GM18519 (cell line): ENCODE measurements at regions not wholly inside any gene's neighbourhood (a gene's known extent, or its start where the extent isn't known, plus 50 kb on each side); places are given as distances from the start of the nearest gene placed in this dataset.

ENCODE experiments used
- ATAC-seq: cut with Tn5 transposase; IDR thresholded peaks from one replicate; pipeline ENCODE4 v1.9.1; 2021; ENCODE audit warnings: mild to moderate bottlenecking, moderate library complexity; ENCODE audit not compliant: unreplicated experiment, low FRiP score

DNA sequence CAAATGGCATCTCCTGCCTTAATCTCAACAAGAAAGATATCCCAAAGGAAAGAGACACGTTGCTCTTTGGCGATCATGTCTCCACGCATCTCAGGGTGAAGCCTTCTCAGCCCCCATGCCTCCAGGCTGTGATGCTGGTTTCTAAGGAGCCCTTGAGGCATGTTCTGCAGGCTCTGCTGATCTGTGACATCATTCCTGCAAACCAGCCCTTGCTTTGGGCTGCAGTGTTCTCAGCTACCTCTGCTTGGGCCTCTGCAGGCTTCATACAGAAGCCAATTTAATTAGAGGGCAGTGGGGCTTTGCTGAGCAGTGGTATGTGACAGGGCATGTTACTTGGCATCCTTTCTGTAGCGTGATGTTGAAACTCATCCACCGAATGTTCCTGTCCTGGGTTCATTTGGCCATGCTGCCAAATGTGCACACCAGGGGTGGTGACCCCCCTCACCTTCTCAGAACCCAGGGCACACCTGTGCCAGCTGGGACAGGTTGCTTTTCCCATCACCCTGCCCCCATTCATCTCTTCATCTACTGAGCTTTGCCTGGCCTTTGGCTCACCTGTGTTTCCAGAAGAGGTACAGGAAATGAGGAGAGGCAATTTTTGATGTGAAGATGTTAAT is 230.9 kb downstream of the TEX29 start:
- ATAC-seq: no peak

DNA sequence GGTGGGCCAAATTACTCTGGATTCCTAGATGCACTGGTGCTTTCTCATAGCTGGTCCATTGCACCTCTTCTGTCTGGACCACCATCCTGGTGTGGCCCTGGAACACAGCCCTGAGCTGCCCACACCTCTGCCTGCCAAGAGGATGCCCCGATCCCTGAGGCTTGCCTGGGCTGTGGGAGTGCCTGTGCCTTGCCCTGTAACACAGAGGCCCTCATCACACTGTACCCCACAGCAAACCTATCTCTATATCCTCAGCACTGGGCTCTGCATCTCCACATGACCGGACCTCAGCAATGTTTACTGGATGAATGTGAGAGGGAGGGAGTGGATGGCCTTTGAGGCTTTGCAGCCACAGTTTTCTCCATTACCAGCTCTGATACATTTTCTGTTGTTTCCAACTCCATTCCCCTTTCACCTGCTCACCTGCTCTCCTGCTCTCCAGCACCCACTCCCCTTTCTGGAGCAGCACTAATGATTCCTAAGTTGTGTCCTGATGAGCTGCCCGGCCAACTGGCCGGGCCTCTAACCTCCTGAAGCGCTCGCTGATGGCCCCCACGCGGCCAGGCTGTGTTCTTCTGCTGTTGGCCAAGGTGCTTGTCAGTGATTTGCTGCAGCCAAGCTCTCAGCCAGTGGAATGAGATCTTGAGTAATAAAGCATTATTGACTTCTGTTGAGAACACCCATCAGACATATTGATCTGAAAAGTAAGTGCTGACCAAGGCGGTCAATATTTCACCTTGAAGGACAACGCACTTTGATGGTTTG is 232.6 kb downstream of the TEX29 start:
- ATAC-seq: no peak

DNA sequence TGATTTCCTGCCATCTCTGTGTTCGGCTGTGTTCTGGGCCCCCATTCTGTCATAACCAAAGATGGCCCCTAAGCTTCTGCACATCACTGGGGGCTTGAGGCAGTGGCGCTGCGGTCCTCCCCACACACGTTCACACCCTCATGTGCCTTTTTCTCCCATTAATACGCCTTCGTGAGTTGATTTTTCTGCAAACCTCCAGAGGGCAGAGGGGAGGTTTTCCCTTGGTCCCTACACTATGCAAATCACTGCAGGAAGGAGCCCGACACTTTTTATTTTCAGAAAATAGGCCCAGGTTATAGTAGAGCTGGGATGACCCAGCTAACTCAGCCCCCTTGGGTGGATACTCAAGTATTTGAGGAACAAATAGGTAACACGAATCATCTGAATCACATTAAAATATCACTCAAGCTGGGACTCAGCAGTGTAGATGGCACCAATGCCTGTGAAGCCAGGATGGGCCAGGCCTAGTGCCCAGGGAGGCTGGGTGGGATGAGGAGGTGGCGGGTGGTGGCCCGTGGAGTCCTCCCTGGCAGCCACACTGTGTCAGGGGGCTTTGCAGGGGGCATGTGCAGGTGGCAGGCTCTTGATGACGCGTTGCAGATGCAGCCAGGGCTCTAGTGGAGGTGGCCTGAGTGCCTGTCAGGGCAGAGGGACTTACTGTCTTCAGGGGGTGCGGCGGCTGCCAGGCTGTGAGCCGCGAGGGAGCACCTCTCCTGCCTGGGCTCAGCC is 234.3 kb downstream of the TEX29 start:
- no peak for ATAC-seq

DNA sequence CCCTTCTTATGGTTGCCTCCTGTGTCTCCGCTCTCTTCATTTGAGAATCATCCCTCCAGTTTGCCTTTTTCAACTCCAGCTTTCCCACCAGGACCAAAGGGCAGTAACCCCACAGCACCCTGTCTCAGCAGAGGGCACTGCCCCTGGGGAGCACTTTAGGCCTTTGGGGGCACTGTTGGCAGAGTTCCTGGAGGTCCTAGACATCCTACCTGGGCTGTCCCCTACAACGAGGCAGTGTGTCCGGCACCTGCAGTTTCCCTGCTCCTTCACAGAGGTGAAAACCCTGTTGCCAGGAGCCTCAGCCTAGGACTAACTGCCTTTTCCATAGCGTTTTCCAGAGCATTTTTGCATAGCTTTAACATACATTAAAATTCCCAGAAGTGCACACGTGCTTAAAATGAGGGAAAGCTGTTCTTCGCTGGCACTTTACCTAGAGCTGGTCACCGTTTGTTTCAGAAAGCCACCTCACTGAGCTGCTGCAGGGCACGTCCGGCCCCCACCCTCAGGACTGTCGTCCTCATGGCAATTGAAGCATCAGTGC is 234.9 kb downstream of the TEX29 start:
- ATAC-seq: no peak

DNA sequence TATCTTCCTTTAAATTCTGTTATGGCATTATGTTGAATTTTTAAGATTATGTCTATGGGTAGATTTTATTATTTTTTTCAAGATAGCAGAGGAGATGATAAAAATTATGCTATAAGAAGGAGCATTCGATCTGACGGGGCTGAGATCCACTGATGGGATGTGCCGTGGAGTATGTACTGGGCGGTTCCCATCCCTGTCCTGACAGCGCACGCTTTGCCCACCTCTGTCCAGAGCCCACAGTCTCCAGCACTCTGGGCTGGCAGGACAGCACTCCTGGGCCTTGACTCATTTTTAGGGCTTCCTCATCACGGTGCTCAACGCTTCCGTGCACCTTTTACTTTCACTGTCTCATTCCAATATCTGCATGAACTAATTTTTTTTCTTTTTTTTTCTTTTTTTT is 235.5 kb downstream of the TEX29 start:
- ATAC-seq: no peak

DNA sequence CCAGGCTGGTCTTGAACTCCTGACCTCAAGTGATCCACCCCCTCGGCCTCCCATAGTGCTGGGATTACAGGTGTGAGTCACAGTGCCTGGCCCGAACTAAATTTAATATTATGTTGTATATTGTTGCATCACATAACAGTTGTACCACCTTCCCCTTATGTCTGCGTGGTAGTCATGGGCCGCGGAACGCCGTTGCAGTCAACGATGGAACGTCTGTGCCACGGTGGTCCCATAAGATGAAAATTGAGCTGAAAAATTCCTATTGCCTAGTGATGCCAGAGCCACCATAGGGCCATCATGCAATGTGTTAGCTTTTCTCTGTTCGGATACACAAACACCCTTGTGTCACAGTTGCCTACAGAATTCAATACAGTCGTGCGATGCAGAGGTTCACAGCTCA is 236.1 kb downstream of the TEX29 start:
- ATAC-seq: no peak

DNA sequence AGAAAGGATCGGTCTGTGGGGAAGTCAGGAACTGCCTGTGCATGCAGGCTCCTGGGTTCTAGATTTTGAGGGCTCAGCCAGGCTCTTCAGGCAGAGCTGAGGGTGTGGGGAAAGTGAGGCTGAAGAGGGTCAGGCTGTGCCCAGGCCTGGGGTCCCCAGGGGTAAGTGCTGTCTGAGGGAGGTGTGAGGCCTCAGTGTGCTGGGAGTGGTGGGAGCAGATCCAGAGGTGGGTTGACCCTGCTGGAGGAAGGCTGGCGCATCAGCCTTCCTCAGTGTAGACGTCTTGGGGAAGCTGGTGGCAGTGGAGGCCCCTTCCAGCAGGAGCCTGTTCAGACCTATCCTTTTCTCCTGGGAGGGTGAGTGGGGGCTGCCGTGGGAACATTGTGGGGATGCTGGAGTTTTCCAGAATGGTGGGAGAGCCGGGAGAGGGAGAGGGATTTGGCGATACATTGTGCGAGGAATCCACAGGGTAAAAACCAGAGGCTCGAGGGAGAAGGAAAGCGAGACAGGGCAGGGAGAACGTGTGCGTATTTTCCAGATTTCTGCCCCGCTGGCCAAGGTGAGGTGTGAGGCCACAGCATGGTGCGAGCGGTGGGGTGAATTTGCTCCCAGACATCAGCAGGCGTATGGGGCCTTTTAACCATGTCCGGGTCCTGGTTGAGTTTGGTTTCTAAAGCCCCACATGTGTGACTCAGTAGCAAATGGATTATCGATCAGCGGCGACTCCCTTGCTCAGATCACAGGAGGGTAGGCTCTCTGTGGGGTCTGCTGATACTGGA is 237.7 kb downstream of the TEX29 start:
- no peak for ATAC-seq

DNA sequence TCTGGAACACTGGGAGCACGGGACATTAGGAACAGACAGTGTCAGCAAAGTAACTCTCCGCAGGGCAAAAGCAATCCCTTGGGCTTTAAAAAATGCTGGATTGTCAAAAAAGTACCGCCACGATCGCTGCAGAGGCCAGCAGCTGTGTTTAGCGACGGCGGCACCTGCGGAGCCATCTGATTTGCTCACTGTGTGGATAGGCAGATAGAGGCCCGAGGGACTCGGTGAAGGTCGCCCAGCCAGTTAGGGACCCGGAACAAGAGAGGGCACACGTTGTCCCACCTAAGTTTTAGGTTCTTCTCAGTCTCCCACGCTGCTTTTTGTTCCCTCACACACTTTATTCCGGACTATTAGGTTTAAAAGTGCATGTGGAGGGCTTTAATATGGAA is 238.3 kb downstream of the TEX29 start:
- ATAC-seq: no peak

DNA sequence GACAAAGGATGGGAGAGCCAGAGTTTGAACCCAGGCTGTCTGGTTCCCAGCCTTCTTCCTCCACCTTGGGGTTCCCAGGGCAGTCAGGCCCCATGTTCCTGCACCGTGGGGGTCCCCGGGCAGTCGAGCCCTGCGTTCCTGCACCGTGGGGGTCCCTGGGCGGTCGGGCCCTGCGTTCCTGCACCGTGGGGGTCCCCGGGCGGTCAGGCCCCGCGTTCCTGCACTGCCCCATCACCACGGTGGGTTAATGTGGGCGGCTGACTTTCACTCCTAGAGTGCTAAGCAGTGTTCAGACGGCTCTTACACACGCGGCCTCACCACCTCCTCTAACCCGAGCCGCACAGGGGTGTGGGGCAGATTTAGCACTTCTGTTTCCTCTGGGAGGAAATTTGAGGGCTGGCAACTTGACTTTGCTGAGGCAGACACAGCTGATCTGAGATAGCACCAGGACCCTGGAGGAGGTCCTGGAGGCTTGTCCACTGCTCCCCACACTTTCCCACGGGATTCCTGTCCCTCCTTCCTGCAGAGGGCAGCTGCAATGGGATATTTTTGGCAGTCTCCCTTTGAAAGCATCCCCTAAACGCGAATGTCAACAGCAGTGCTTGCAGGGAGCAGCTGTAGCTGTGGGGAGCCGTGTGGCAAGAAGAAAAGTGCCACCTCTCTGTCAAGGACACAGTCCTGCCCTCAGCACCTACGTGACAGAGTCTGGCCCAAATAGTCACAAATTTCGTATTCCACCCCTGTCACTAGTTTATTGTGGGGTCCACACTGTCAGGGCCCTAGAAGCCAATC is 239.4 kb downstream of the TEX29 start:
- ATAC-seq: no peak

DNA sequence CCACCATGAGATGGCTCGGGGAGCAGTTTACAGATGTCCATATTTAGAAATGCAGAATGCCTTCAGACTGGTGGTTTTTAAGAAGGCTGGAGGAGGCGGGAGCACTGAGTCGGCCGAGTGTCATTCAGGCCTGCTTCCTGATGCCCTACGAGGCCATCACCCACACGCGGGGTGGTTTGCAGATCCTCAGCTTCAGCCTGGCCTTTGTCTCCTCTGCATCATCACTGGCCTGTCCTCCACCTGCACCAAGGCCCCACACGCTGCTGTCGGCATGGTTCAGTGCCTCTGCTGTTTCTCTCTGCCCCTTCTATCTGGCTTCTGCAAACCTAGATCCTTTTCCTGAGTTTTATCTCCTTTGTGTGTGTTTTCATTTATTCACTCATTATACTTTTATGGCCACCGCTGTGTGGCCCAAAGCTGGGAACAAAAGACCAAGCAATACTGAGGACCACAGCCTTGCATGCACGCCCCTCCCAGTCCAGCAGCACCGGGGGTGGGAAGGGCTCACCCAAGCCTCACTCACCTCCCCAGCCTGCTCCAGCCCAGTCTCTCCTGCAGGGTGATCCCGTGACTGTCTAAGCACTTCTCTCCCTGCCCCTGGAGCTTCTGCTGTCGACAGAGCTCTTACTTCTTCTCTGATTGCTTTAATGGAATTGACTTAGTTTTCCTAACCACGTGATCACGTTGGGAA is 240.8 kb downstream of the TEX29 start:
- ATAC-seq: no peak

DNA sequence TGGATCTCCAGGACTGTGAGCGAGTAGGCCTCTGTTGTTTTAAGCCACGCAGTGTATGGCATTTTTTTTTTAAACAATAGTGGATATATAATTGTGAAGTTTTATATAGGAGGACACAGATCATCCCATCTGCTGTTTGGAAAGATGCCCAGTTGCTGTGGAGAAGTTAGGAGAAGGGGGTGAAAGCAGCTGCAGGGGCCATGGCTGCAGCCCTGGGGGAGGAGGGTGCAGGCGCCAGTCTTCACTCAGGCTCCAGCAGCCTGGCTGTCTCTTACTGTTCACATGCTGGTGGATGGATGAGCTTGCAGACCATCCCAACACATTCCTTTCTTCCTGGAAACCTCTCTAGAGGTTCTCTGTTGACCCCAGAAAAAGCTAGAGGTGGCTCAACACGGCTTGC is 242.3 kb downstream of the TEX29 start:
- no peak for ATAC-seq

DNA sequence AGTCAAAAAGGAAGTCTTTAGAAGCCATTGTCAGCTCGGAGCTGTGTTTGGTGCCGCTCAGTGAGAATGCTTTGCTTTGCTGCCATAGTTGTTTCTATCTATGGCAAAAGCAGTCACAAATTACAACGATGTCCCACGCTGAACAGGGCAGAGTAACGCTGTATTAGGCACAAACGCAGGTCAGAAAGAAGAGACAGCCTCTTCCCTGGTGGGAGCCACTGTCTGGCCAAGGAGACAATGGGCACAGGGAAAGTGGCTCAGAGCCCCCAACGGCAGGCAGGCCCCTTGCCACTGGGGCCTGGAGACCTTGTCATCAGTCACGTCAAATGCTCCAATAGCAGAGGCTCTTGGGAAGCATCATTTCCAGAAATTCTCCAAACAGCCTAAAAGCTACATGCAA is 244.2 kb downstream of the TEX29 start:
- ATAC-seq: no peak

DNA sequence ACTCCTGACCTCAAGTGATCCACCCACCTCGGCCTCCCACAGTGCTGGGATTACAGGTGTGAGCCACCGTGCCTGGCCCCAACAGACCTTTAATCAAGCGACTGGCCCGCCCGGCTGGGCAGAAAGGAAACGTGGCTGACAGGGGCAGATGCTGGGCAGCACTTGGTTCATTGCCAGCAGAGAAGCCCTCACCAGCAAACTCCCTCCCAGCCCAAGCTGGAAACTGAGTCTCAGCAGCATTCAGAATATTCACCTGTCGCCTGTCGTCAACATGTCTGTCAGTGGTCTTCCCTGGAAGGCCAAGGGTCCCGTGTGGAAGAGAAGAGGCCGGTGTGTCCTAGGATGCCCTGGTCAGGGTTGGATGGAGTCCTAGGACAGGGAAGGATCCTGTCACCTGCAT is 245.0 kb downstream of the TEX29 start:
- no peak for ATAC-seq

DNA sequence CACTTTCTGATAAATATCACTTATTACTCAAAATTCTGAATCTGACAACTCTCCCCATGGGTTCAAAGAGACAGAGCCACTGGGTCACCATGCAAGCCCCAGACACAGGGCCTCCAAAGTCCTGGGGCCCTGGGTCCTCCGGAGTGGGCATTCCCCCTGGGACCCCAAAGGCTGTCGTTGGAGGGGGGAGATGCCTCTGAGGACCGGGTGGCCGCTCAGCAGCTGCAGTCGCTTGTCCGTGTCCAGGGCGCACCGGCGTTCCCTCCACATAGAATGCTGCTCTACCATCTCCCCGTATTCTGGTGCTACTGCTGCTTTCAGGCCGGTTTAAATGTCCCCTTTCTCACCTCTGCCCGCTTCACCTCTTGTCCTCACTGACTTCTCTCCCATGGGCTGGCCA is 246.1 kb downstream of the TEX29 start:
- ATAC-seq: no peak

DNA sequence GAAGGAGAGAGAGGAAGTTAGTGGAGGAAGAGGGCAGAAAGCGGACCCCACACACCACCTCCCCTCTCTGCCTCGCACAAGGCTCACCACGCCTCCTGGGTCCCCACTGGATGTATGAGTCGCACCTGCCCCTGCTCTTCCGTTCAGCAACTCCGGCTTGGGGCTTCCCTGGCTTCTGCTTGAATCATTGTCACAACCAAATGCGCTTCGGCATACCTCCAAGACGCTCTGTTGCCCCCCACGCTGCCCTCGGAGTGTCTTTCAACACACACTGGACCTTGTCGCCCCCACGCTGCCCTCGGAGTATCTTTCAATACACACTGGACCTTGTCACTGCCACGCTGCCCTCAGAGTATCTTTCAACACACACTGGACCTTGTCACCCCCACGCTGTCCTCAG is 247.2 kb downstream of the TEX29 start:
- ATAC-seq: no peak

DNA sequence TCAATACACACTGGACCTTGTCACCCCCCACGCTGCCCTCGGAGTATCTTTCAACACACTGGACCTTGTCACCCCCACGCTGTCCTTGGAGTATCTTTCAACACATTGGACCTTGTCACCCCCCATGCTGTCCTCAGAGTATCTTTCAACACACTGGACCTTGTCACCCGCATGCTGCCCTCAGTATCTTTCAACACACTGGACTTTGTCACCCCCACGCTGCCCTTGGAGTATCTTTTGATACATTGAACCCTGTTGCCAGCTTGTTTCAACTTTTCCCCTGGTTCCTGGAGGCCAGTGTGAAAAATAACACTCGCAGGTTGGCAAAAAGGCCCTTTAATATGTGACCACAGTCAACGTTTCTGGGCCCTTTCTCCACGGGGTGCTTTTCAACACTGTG is 247.8 kb downstream of the TEX29 start:
- ATAC-seq: no peak

DNA sequence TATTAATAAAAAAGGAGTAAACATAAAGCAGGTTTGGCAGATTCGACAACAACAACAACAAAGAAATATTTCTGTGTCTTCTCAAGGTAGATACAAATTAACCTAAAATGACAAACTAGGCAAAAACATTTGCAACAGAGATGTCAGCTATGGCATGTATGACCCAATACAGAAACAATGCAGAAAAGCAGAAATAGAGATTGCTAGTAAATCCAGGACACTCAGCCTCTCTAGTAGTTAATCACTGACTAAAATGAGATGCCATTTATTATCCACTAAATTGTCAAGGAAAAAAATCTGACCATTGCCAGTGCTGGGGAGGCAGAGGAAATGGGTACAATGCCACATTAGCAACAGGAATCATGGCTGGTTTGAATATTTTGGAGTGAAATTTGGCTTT is 250.5 kb downstream of the TEX29 start:
- ATAC-seq: no peak

DNA sequence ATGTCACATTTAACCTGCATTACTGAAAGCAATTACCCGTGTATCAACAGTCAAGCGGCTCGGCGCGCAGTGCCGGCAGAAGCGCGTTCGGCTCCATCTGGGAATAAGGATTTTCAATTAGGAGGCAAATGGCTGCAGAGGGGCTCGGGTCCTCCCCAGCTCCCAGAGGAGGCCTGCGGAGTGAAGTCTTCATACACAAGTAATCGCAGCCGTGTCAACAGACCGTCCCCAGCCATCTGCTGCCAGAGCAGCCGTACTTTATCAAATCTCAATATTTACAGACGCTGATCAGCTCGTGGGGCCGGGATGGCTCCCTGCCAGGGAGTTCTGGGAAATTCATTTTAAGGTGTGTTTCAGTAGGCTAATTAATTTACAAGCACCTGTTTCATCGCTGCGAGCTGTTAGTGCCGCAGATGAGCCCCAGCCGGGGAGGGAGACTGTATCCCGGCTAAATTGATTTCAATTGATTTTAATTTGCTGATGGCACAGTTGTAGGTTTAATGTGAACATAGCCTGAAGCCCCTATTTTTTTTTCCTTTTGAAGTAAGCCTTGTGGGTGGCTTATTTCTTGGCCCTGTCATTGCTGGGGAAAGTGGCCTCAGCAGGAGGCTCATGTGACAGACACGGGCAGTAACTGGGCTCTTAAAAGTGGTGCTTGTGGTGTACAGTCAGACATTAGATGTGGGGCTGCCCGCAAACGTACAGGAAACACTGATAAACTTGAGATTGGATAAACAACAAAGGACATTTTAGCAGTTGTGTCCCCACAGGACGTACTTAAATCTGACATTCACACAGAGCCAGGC is 252.7 kb downstream of the TEX29 start:
- ATAC-seq: no peak

DNA sequence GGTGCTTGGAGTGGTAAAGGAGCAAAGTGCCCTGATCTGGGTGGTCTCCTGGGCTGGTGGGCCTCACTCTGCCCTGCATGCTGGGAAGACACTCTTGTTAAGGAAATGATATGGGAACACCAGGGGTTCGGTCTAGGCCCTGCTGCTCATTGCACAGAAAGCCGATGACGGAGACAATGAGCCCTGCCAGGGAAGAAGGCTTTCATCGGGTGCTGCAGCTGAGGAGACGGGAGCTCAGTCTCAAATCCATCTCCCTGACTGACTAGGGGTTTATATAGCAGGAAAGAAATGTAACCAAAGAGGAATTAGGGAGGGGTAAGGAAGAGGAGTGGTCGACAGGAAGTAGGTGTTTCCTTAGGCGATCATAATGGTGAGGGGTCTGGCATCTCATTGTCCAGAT is 253.4 kb downstream of the TEX29 start:
- ATAC-seq: no peak
